PC-3 (cell line): ENCODE measurements at regions not wholly inside any gene's neighbourhood (a gene's known extent, or its start where the extent isn't known, plus 50 kb on each side); places are given as distances from the start of the nearest gene placed in this dataset.

Experiments used
- ATAC-seq: fragments of 200-7000 bp; cut with Tn5 transposase; 2 replicates; pipeline ENCODE4 v1.9.1; 2020; ENCODE audit warnings: mild to moderate bottlenecking, moderate library complexity
- BruUV-seq: library from RNA; stranded (reverse); fragments of 400-500 nt; replicated peaks from 2 replicates; lab custom pipeline; 2021; lab: Mats Ljungman, UMichigan
- CTCF ChIA-PET: fragments of 300-600 bp; sonication (Branson Sonifier 250); formaldehyde crosslinking; loops from one replicate; lab custom pipeline; 2022; ENCODE audit warnings: antibody characterized with exemption; lab: Charles Lee
- POLR2A ChIA-PET: fragments of 300-600 bp; sonication (Branson Sonifier 250); formaldehyde crosslinking; loops from one replicate; lab custom pipeline; 2022; ENCODE audit warnings: antibody characterized with exemption; ENCODE audit not compliant: unreplicated experiment; lab: Charles Lee
- DNase-seq: peaks from one replicate; pipeline ENCODE4 v3.0.0-alpha.2; 2015
- H2AFZ ChIP-seq: fragments of 300-600 bp; sonication (generic); 2 replicates; pipeline ENCODE4 v1.6.0; 2016; ENCODE audit warnings: antibody characterized with exemption, low read length
- H3F3A ChIP-seq: fragments of 300-600 bp; sonication (generic); one replicate; pipeline ENCODE4 v1.6.0; 2017; ENCODE audit warnings: antibody characterized with exemption, low read length, control low read depth, mild to moderate bottlenecking; ENCODE audit not compliant: unreplicated experiment
- H3K27ac ChIP-seq: fragments of 300-600 bp; sonication (generic); 2 replicates; pipeline ENCODE4 v1.5.1; 2016; ENCODE audit warnings: mild to moderate bottlenecking, low read length
- H3K27me3 ChIP-seq: fragments of 300-600 bp; sonication (generic); 2 replicates; pipeline ENCODE4 v1.6.1; 2016; ENCODE audit warnings: low read length, mixed read lengths
- H3K36me3 ChIP-seq: fragments of 300-600 bp; sonication (generic); 2 replicates; pipeline ENCODE4 v1.6.1; 2016; ENCODE audit warnings: low read depth, mixed run types, low read length, mixed read lengths
- H3K4me1 ChIP-seq: fragments of 300-600 bp; sonication (generic); 2 replicates; pipeline ENCODE4 v1.5.1; 2016; ENCODE audit warnings: low read length; ENCODE audit not compliant: insufficient read depth
- H3K4me2 ChIP-seq: fragments of 300-600 bp; sonication (generic); 2 replicates; pipeline ENCODE4 v1.6.0; 2016; ENCODE audit warnings: low read length
- H3K4me3 ChIP-seq: fragments of 300-600 bp; sonication (generic); 2 replicates; pipeline ENCODE4 v1.5.1; 2016; ENCODE audit warnings: mild to moderate bottlenecking, low read length, mixed read lengths
- H3K79me2 ChIP-seq: fragments of 300-600 bp; sonication (generic); 2 replicates; pipeline ENCODE4 v1.6.1; 2017; ENCODE audit warnings: low read length, mixed read lengths
- H3K9ac ChIP-seq: fragments of 300-600 bp; sonication (generic); 2 replicates; pipeline ENCODE4 v1.6.0; 2016; ENCODE audit warnings: mild to moderate bottlenecking, low read length
- H3K9me2 ChIP-seq: fragments of 300-600 bp; sonication (generic); replicated peaks from 2 replicates; pipeline ENCODE4 v1.6.1; 2016; ENCODE audit warnings: mixed run types, low read length, mixed read lengths
- H3K9me3 ChIP-seq: fragments of 300-600 bp; sonication (generic); 2 replicates; pipeline ENCODE4 v1.6.1; 2016; ENCODE audit warnings: low read length, mixed read lengths
- H4K20me1 ChIP-seq: fragments of 300-600 bp; sonication (generic); 2 replicates; pipeline ENCODE4 v1.6.1; 2016; ENCODE audit warnings: low read length, mixed read lengths
- EZH2 ChIP-seq: fragments of 300-600 bp; sonication (generic); IDR thresholded peaks from one replicate; pipeline ENCODE4 v1.6.1; 2017; ENCODE audit warnings: antibody characterized with exemption, mild to moderate bottlenecking, low read length; ENCODE audit not compliant: unreplicated experiment
- EZH2phosphoT487 ChIP-seq: fragments of 300-600 bp; sonication (generic); IDR thresholded peaks from 2 replicates; pipeline ENCODE4 v1.6.1; 2018; ENCODE audit warnings: mild to moderate bottlenecking, antibody characterized with exemption, low read length, borderline replicate concordance
- intact Hi-C: fragments of 100-400 bp; cut with micrococcal nuclease; formaldehyde crosslinking; loops from 2 replicates; pipeline ENCODE4 v1.9.0; 2023
- TF ChIP-seq, protein P1 (sequence below): fragments of 300-600 bp; sonication (generic); conservative IDR thresholded peaks from 2 replicates; pipeline ENCODE4 v1.5.1; 2017; ENCODE audit warnings: antibody characterized with exemption, low read depth, mild to moderate bottlenecking, low read length

DNA sequence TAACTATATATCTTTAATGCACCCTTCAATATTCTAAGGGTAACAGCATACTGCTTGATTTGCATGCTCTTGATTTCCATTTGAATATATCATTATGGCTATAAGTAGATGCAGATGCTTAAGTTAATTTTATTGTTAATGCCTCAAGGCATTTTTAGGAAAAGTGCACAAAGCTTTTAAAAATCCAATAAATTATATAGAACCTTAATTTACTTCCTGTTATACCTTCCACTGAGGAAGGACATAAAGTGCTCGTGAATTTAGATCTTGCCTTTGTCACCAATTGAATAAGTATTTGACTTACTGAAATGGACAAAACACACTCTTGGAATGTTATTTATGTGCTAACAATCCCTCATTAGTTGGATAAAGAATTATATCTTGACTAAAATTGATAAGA is 276.7 kb upstream of the CCDC54 start:
- POLR2A ChIA-PET: no interaction called here
- intact Hi-C loops: no loop called here
- H3K4me1 ChIP-seq: no peaks in the 10 kb centered on the region
- H3K79me2 ChIP-seq: no peaks in the 10 kb centered on the region
- no peaks in the 10 kb centered on the region for H3K36me3 ChIP-seq
- TF ChIP-seq EZH2phosphoT487 (no peak), EZH2 (no peak)
- TF ChIP-seq, protein P1, sequence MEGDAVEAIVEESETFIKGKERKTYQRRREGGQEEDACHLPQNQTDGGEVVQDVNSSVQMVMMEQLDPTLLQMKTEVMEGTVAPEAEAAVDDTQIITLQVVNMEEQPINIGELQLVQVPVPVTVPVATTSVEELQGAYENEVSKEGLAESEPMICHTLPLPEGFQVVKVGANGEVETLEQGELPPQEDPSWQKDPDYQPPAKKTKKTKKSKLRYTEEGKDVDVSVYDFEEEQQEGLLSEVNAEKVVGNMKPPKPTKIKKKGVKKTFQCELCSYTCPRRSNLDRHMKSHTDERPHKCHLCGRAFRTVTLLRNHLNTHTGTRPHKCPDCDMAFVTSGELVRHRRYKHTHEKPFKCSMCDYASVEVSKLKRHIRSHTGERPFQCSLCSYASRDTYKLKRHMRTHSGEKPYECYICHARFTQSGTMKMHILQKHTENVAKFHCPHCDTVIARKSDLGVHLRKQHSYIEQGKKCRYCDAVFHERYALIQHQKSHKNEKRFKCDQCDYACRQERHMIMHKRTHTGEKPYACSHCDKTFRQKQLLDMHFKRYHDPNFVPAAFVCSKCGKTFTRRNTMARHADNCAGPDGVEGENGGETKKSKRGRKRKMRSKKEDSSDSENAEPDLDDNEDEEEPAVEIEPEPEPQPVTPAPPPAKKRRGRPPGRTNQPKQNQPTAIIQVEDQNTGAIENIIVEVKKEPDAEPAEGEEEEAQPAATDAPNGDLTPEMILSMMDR: no peak
- DNase-seq: no peak
- H3F3A ChIP-seq: no peaks in the 10 kb centered on the region
- peaks cover 9% of the 10 kb centered on the region; the same call in 1 of the 2 replicates for H3K27me3 ChIP-seq
- H3K4me2 ChIP-seq: no peak overlapping the region
- no peaks in the 10 kb centered on the region for H3K9me3 ChIP-seq
- H3K4me3 ChIP-seq: no peak overlapping the region
- H2AFZ ChIP-seq: no peak overlapping the region
- CTCF ChIA-PET: no interaction called here
- no peak for ATAC-seq
- no peaks in the 10 kb centered on the region for H3K9me2 ChIP-seq
- no TSS peak for BruUV-seq
- no peaks in the 10 kb centered on the region for H4K20me1 ChIP-seq
- H3K27ac ChIP-seq: no peak overlapping the region
- H3K9ac ChIP-seq: no peak overlapping the region

DNA sequence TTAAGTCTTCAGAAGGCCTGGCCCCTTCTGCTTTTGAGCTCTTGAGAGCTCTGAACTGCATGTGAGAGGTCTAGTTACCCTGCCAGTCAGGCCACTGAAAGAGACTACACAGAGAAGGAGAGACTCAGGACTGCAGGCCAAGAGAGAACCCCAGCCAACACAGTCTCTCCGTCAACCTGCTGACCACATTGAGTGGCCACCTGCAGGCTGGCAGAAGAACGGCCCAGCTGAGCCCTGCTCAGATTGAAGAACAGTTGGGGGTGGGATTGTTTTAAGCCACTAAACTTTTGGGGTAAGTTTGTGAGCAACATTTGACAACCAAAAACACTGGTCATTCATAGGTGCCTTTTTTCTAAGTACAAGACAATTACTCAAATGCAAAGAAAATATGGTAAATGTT is 273.5 kb upstream of the CCDC54 start:
- Histone ChIP-seq H3K27ac (no peak overlapping the region), H3K36me3 (no peaks in the 10 kb centered on the region), H3F3A (no peaks in the 10 kb centered on the region), H3K4me3 (no peak overlapping the region), H3K9me2 (no peaks in the 10 kb centered on the region), H2AFZ (no peak overlapping the region), H3K27me3 (no peaks in the 10 kb centered on the region), H3K9me3 (no peaks in the 10 kb centered on the region), H3K9ac (no peak overlapping the region), H4K20me1 (no peaks in the 10 kb centered on the region), H3K4me1 (peaks cover 3% of the 10 kb centered on the region; the same call in 1 of the 2 replicates), H3K79me2 (no peaks in the 10 kb centered on the region), H3K4me2 (no peak overlapping the region)
- BruUV-seq: no TSS peak
- no peak for ATAC-seq
- no peak for DNase-seq
- POLR2A ChIA-PET: no interaction called here
- TF ChIP-seq EZH2: no peak
- no peak for TF ChIP-seq EZH2phosphoT487
- TF ChIP-seq, protein P1: no peak
- CTCF ChIA-PET: no interaction called here
- intact Hi-C loops: no loop called here

DNA sequence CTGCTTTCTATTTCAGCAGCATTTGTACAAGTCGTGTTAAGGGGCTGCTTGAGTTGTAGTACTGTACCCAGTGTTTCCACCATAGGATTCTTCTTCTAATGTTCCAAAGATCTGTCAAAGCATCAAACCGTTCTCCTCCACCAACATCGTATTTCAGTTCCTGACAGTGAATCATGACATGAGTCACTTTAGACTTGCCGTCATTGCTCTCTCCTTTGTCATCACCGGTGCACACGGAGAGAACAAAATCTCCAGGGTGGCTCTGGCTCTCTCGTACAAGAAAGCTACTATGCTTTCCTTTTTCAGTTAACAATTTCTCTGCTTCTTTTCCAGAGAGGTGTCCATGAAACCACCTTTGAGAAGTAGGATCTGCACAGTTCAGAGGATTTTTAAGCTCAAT is 270.9 kb upstream of the CCDC54 start:
- POLR2A ChIA-PET: no interaction called here
- Histone ChIP-seq H4K20me1 (no peaks in the 10 kb centered on the region), H3K9ac (no peak overlapping the region), H3K9me3 (no peaks in the 10 kb centered on the region), H3K4me3 (no peak overlapping the region), H3K79me2 (no peaks in the 10 kb centered on the region), H3F3A (no peaks in the 10 kb centered on the region), H3K36me3 (no peaks in the 10 kb centered on the region), H3K4me2 (peak overlapping the region; percentile 17; the same call in 1 of the 2 replicates), H3K27ac (no peak overlapping the region), H2AFZ (peak overlapping the region; percentile 28; the same call in 1 of the 2 replicates), H3K4me1 (peaks cover 3% of the 10 kb centered on the region; the same call in 1 of the 2 replicates), H3K9me2 (no peaks in the 10 kb centered on the region), H3K27me3 (no peaks in the 10 kb centered on the region)
- DNase-seq: peak; percentile 79
- TF ChIP-seq, protein P1: no peak
- TF ChIP-seq EZH2 (no peak), EZH2phosphoT487 (no peak)
- intact Hi-C loops: no loop called here
- ATAC-seq: peak; percentile 94
- CTCF ChIA-PET: no interaction called here
- no TSS peak for BruUV-seq
